GM19023 (cell line): ENCODE measurements at regions not wholly inside any gene's neighbourhood (a gene's known extent, or its start where the extent isn't known, plus 50 kb on each side); places are given as distances from the start of the nearest gene placed in this dataset.

Source experiments
- ATAC-seq: cut with Tn5 transposase; IDR thresholded peaks from one replicate; pipeline ENCODE4 v1.9.1; 2021; ENCODE audit warnings: mild to moderate bottlenecking, moderate library complexity; ENCODE audit not compliant: unreplicated experiment

- no peak for ATAC-seq
These were observed 363.1 kb downstream of the LRIG3 start for GRCh38 chr12:58557171-58557570.

GRCh38 chr12:58557661-58558060 lies 362.6 kb downstream of the LRIG3 start:
- no peak for ATAC-seq

- no peak for ATAC-seq
These were observed 356.7 kb downstream of the LRIG3 start for GRCh38 chr12:58563621-58564020.

GRCh38 chr12:58564721-58565120 lies 355.6 kb downstream of the LRIG3 start:
- ATAC-seq: no peak

GRCh38 chr12:58566599-58566998 lies 353.7 kb downstream of the LRIG3 start:
- ATAC-seq: no peak

GRCh38 chr12:58567189-58567588 lies 353.1 kb downstream of the LRIG3 start:
- ATAC-seq: no peak

GRCh38 chr12:58570411-58570810 lies 349.9 kb downstream of the LRIG3 start:
- no peak for ATAC-seq

GRCh38 chr12:58575256-58575655 lies 345.0 kb downstream of the LRIG3 start:
- no peak for ATAC-seq

GRCh38 chr12:58576081-58576480 lies 344.2 kb downstream of the LRIG3 start:
- no peak for ATAC-seq

GRCh38 chr12:58576916-58577315 lies 343.4 kb downstream of the LRIG3 start:
- ATAC-seq: no peak

GRCh38 chr12:58580095-58580494 lies 340.2 kb downstream of the LRIG3 start:
- no peak for ATAC-seq

- no peak for ATAC-seq
These were observed 336.8 kb downstream of the LRIG3 start for GRCh38 chr12:58583529-58583928.

- no peak for ATAC-seq
These were observed 336.4 kb downstream of the LRIG3 start for GRCh38 chr12:58583940-58584339.

GRCh38 chr12:58584880-58585279 lies 335.4 kb downstream of the LRIG3 start:
- no peak for ATAC-seq

GRCh38 chr12:58586762-58587161 lies 333.5 kb downstream of the LRIG3 start:
- ATAC-seq: no peak

GRCh38 chr12:58588770-58589169 lies 331.5 kb downstream of the LRIG3 start:
- no peak for ATAC-seq

GRCh38 chr12:58592475-58593207 lies 327.7 kb downstream of the LRIG3 start:
- ATAC-seq: no peak

- ATAC-seq: no peak
These were observed 326.6 kb downstream of the LRIG3 start for GRCh38 chr12:58593557-58594304.

GRCh38 chr12:58596381-58596780 lies 323.9 kb downstream of the LRIG3 start:
- ATAC-seq: no peak

GRCh38 chr12:58601529-58601928 lies 318.8 kb downstream of the LRIG3 start:
- ATAC-seq: no peak

GRCh38 chr12:58602179-58602578 lies 318.1 kb downstream of the LRIG3 start:
- no peak for ATAC-seq

GRCh38 chr12:58602736-58603135 lies 317.6 kb downstream of the LRIG3 start:
- ATAC-seq: no peak
